IMR-90 (cell line): ENCODE measurements at regions not wholly inside any gene's neighbourhood (a gene's known extent, or its start where the extent isn't known, plus 50 kb on each side); places are given as distances from the start of the nearest gene placed in this dataset.

ENCODE experiments used
- ATAC-seq: fragments of 200-7000 bp; cut with Tn5 transposase; 2 replicates; pipeline ENCODE4 v1.9.1; 2020; ENCODE audit warnings: low read depth, mild to moderate bottlenecking, moderate library complexity
- BruUV-seq: library from RNA; stranded (reverse); fragments of 400-500 nt; replicated peaks from 2 replicates; lab custom pipeline; 2021; lab: Mats Ljungman, UMichigan
- CTCF ChIA-PET: fragments of 300-600 bp; formaldehyde crosslinking; extraction: SDS; loops from one replicate; lab custom pipeline; 2021; ENCODE audit warnings: antibody characterized with exemption; lab: Yijun Ruan, JAX
- POLR2A ChIA-PET: fragments of 300-600 bp; sonication (Branson Sonifier 250); formaldehyde crosslinking; loops from one replicate; lab custom pipeline; 2022; ENCODE audit warnings: antibody characterized with exemption; ENCODE audit not compliant: unreplicated experiment; lab: Charles Lee
- DNase-seq: peaks from one replicate; pipeline ENCODE4 v3.0.0; 2013
- H2AFZ ChIP-seq: replicated peaks from 2 replicates; pipeline ENCODE3; 2013; ENCODE audit warnings: low read length, mild to moderate bottlenecking; ENCODE audit not compliant: poor library complexity
- H2AK5ac ChIP-seq: 2 replicates; pipeline ENCODE4 v1.6.1; 2013; ENCODE audit warnings: low read depth, low read length, inconsistent platforms
- H2AK9ac ChIP-seq: replicated peaks from 2 replicates; pipeline ENCODE3; 2013; ENCODE audit warnings: mild to moderate bottlenecking, low read depth, low read length, moderate library complexity; ENCODE audit not compliant: poor library complexity
- H2BK120ac ChIP-seq: 2 replicates; pipeline ENCODE4 v1.6.1; 2013; ENCODE audit warnings: low read depth, low read length, inconsistent platforms
- H2BK15ac ChIP-seq: 3 replicates; pipeline ENCODE4 v1.6.1; 2013; ENCODE audit warnings: low read depth, low read length, inconsistent platforms
- H2BK20ac ChIP-seq: 2 replicates; pipeline ENCODE4 v1.6.1; 2013; ENCODE audit warnings: low read depth, mild to moderate bottlenecking, inconsistent platforms, low read length, moderate library complexity
- H2BK5ac ChIP-seq: 2 replicates; pipeline ENCODE4 v1.6.1; 2013; ENCODE audit warnings: mild to moderate bottlenecking, low read depth, low read length, inconsistent platforms; ENCODE audit not compliant: poor library complexity, severe bottlenecking
- H3K14ac ChIP-seq: replicated peaks from 2 replicates; pipeline ENCODE4 v1.6.1; 2013; ENCODE audit warnings: low read depth, low read length, inconsistent platforms
- H3K18ac ChIP-seq: 2 replicates; pipeline ENCODE4 v1.6.1; 2013; ENCODE audit warnings: low read depth, low read length, control low read depth
- H3K23ac ChIP-seq: 2 replicates; pipeline ENCODE4 v1.6.1; 2013; ENCODE audit warnings: low read depth, low read length, inconsistent platforms
- H3K27ac ChIP-seq: 2 replicates; pipeline ENCODE4 v1.5.1; 2013; ENCODE audit warnings: mild to moderate bottlenecking, control low read depth, low read length; ENCODE audit not compliant: insufficient read depth
- H3K27me3 ChIP-seq: 2 replicates; pipeline ENCODE4 v1.6.1; 2013; ENCODE audit warnings: low read length; ENCODE audit not compliant: control insufficient read depth, insufficient read depth
- H3K36me3 ChIP-seq: 2 replicates; pipeline ENCODE4 v1.6.1; 2013; ENCODE audit warnings: low read length, mixed read lengths; ENCODE audit not compliant: control insufficient read depth, insufficient read depth
- H3K4ac ChIP-seq: 2 replicates; pipeline ENCODE4 v1.6.1; 2013; ENCODE audit warnings: low read depth, low read length, inconsistent platforms
- H3K4me1 ChIP-seq: 2 replicates; pipeline ENCODE4 v1.6.1; 2013; ENCODE audit warnings: low read length, mixed read lengths; ENCODE audit not compliant: control insufficient read depth, insufficient read depth
- H3K4me2 ChIP-seq: 2 replicates; pipeline ENCODE4 v1.6.1; 2013; ENCODE audit warnings: low read depth, mild to moderate bottlenecking, control low read depth, low read length, moderate library complexity
- H3K4me3 ChIP-seq: 2 replicates; pipeline ENCODE4 v1.5.1; 2013; ENCODE audit warnings: low read depth, mild to moderate bottlenecking, control low read depth, low read length, moderate library complexity; ENCODE audit not compliant: insufficient read depth
- H3K56ac ChIP-seq: 2 replicates; pipeline ENCODE4 v1.6.1; 2013; ENCODE audit warnings: low read length, inconsistent platforms; ENCODE audit not compliant: insufficient read depth; ENCODE audit errors: extremely low read depth
- H3K79me1 ChIP-seq, 2 experiments: 2 replicates each; pipeline ENCODE4 v1.6.1; 2013; ENCODE audit warnings: low read length in 2 of 2, inconsistent platforms in 1 of 2, low read depth in 1 of 2
- H3K9ac ChIP-seq: 2 replicates; pipeline ENCODE4 v1.6.1; 2013; ENCODE audit warnings: low read depth, low read length, control low read depth
- H3K9me1 ChIP-seq: 2 replicates; pipeline ENCODE4 v1.6.1; 2013; ENCODE audit warnings: low read length, inconsistent platforms; ENCODE audit not compliant: insufficient read depth
- H3K9me3 ChIP-seq: 2 replicates; pipeline ENCODE4 v1.6.1; 2013; ENCODE audit warnings: low read length; ENCODE audit not compliant: control insufficient read depth, insufficient read depth
- H4K20me1 ChIP-seq: 2 replicates; pipeline ENCODE4 v1.6.1; 2013; ENCODE audit warnings: low read length, inconsistent platforms; ENCODE audit not compliant: insufficient read depth
- H4K5ac ChIP-seq: 2 replicates; pipeline ENCODE4 v1.6.1; 2013; ENCODE audit warnings: mild to moderate bottlenecking, low read depth, low read length, control low read depth
- H4K8ac ChIP-seq, 2 experiments: 2 replicates each; pipeline ENCODE4 v1.6.1; 2013; ENCODE audit warnings: low read depth in 2 of 2, low read length in 2 of 2, control low read depth in 1 of 2, inconsistent platforms in 1 of 2
- H4K91ac ChIP-seq: 2 replicates; pipeline ENCODE4 v1.6.1; 2013; ENCODE audit warnings: low read depth, low read length, inconsistent platforms; ENCODE audit not compliant: insufficient read depth
- BHLHE40 ChIP-seq: fragments of 150-350 bp; IDR thresholded peaks from 2 replicates; pipeline ENCODE4 v1.6.1; 2016; ENCODE audit warnings: mild to moderate bottlenecking, low read depth, low read length
- CHD1 ChIP-seq: IDR thresholded peaks from 2 replicates; pipeline ENCODE4 v1.6.1; 2012; ENCODE audit warnings: low read depth, low read length, improper control_type of control experiment
- CTCF ChIP-seq: conservative IDR thresholded peaks from 2 replicates; pipeline ENCODE4 v1.5.1; 2012; ENCODE audit warnings: mild to moderate bottlenecking, low read depth, low read length, improper control_type of control experiment
- MAFK ChIP-seq: IDR thresholded peaks from 2 replicates; pipeline ENCODE4 v1.6.1; 2012; ENCODE audit warnings: low read depth, low read length, improper control_type of control experiment
- POLR2A ChIP-seq: IDR thresholded peaks from 2 replicates; pipeline ENCODE4 v1.6.1; 2012; ENCODE audit warnings: mild to moderate bottlenecking, low read depth, low read length
- RCOR1 ChIP-seq: IDR thresholded peaks from 2 replicates; pipeline ENCODE4 v1.6.1; 2012; ENCODE audit warnings: mild to moderate bottlenecking, low read length, improper control_type of control experiment; ENCODE audit not compliant: insufficient replicate concordance
- RFX5 ChIP-seq: IDR thresholded peaks from 2 replicates; pipeline ENCODE4 v1.8.0; 2012; ENCODE audit warnings: low read depth, mild to moderate bottlenecking, low read length, moderate library complexity
- SMC3 ChIP-seq: fragments of 150-350 bp; IDR thresholded peaks from 2 replicates; pipeline ENCODE4 v1.6.1; 2016; ENCODE audit warnings: low read depth, mild to moderate bottlenecking, antibody characterized with exemption, low read length, moderate library complexity
- USF2 ChIP-seq: fragments of 150-350 bp; IDR thresholded peaks from 2 replicates; pipeline ENCODE4 v1.6.1; 2017; ENCODE audit warnings: mild to moderate bottlenecking, antibody characterized with exemption, low read length, low read depth
- WGBS, 2 experiments: methylation state at CpG; one replicate each; pipeline versions ENCODE4 v1.1.5 to v1.1.7; 2013; ENCODE audit warnings: missing lambda C conversion rate in 2 of 2; ENCODE audit not compliant: insufficient read length in 1 of 2; ENCODE audit errors: extremely low coverage in 2 of 2; 5-methylcytosine and 5-hydroxymethylcytosine counted together
- dilution Hi-C: fragments of 300-500 bp; cut with HindIII; formaldehyde crosslinking; loops from one replicate; pipeline ENCODE4 v1.14.3; 2018; ENCODE audit warnings: low sequenced_read_pairs; ENCODE audit not compliant: unreplicated experiment
- in situ Hi-C: fragments of 300-500 bp; cut with MboI; formaldehyde crosslinking; loops from 3 replicates; pipeline ENCODE4 v1.14.3; 2019; ENCODE audit warnings: low sequenced_read_pairs, inconsistent platforms, mixed read lengths
- intact Hi-C: fragments of 100-400 bp; cut with micrococcal nuclease; formaldehyde crosslinking; loops from 2 replicates; pipeline ENCODE4 v1.10.0; 2022

- H3K4me1 ChIP-seq = no peaks in the 10 kb centered on the region
- H3K9ac ChIP-seq = no peak overlapping the region
- BruUV-seq = no TSS peak
- H2BK120ac ChIP-seq = no peak overlapping the region
- H2BK20ac ChIP-seq = no peak overlapping the region
- intact Hi-C loops = no loop called here
- no peak overlapping the region for H2BK5ac ChIP-seq
- ChIA-PET CTCF (no interaction called here), POLR2A (no interaction called here)
- H3K18ac ChIP-seq = no peak overlapping the region
- no peaks in the 10 kb centered on the region for H4K20me1 ChIP-seq
- no peak overlapping the region for H3K14ac ChIP-seq
- H2AFZ ChIP-seq = no peak overlapping the region
- no peaks in the 10 kb centered on the region for H3K79me1 ChIP-seq
- H3K27me3 ChIP-seq = no peaks in the 10 kb centered on the region
- H4K8ac ChIP-seq = no peak overlapping the region
- no CpG with 5 or more reads among the region's 3 CpGs for WGBS, 2 experiments
- H3K4me2 ChIP-seq = no peak overlapping the region
- H3K9me3 ChIP-seq = peaks cover 6% of the 10 kb centered on the region; the same call in 1 of the 2 replicates
- H2AK9ac ChIP-seq = no peak overlapping the region
- H3K9me1 ChIP-seq = no peaks in the 10 kb centered on the region
- no peak overlapping the region for H3K27ac ChIP-seq
- no peak overlapping the region for H3K56ac ChIP-seq
- no peak overlapping the region for H4K91ac ChIP-seq
- H3K4me3 ChIP-seq = no peak overlapping the region
- TF ChIP-seq CHD1 = no peak
- no peak for TF ChIP-seq RCOR1
- no peak for TF ChIP-seq USF2
- no peak for TF ChIP-seq SMC3
- TF ChIP-seq CTCF = no peak
- no peak for TF ChIP-seq MAFK
- no peak for TF ChIP-seq RFX5
- no peak for TF ChIP-seq BHLHE40
- no peak for TF ChIP-seq POLR2A
- no peak overlapping the region for H3K4ac ChIP-seq
- no peak for ATAC-seq
- no peak overlapping the region for H2AK5ac ChIP-seq
- dilution Hi-C loops = no loop called here
- H3K36me3 ChIP-seq = no peaks in the 10 kb centered on the region
- no peak overlapping the region for H3K23ac ChIP-seq
- H4K5ac ChIP-seq = no peak overlapping the region
- in situ Hi-C loops = no loop called here
- no peak overlapping the region for H2BK15ac ChIP-seq
- DNase-seq = no peak
Observed at GRCh38 chr2:13884291-13884976, 748.1 kb upstream of the LRATD1 start.
